Epidermal melanocyte (primary cell): ENCODE measurements at regions not wholly inside any gene's neighbourhood (a gene's known extent, or its start where the extent isn't known, plus 50 kb on each side); places are given as distances from the start of the nearest gene placed in this dataset.

Experiments used
- DNase-seq: peaks from one replicate; pipeline ENCODE4 v3.0.0; 2011; ENCODE audit warnings: low spot score; ENCODE audit not compliant: insufficient read length

DNA sequence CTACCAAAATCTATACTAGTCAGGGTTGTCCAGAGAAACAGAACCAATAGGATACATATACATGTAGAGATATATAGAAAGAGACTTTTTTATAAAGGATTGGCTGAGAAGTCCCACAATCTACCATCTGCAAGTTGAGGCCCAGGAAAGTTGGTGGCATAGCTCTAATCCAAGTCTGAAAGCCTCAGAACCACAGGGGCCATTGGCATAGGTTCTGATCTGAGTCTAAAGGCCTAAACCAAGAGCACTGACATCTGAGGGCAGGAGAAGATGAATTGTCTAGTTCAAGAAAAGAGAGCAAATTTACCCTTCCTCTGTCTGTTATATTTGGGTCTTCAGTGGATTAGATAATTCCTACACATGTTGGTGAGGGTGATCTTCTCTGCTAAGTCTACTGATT, 433.1 kb downstream of the ADAMTS20 start:
- DNase-seq, result no peak

DNA sequence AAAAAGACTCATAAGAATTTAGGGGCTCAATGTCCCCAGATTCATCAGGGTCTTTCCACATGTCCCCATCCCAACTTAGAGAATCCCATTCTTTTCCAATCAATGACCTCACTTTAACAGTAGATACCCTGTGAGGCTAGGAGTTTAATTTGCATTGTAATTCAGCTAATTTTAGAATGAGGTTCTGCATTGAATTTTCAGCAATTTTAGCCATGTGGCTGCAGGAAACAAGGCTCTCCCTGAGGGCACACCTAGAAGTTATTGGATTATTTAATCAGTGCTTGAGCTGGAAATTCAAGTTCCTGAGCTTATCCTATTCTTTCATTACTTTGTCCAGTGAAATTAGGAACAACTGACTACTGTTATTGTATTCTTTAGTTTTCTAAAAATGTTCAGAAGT, 433.8 kb downstream of the ADAMTS20 start:
- DNase-seq, result no peak

DNA sequence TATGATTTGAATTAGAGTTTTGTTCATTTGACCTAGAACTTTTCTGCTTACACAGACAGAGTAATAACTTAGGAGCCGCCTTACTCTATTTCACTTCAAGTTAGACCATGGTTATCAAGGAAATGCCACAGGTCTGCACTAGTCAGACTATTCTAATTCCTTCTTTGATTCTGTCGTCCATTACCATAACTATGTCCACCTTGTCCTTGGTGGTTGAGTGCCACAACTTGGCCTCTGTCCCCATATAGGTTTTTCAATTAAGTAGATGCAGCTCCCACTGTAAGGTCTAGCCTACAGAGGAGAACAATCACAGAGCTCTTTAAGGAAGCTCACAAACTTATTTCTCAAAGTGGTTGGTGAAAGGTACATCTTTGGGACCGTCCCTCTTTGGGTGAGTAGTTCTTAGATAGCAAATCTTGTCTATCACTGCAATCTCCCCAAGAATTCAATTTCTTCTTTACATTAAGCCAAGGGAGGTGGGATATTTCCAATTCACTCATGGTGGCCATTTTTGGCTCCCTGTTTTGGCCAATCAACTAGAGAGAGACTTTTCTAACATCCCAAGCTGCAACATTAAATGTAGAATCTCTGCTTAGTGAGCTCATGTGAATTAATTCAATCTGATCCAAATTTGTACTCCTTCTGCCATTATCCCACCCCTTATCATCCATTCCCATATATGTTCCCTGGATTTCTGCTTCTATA, 434.6 kb downstream of the ADAMTS20 start:
- no peak for DNase-seq

DNA sequence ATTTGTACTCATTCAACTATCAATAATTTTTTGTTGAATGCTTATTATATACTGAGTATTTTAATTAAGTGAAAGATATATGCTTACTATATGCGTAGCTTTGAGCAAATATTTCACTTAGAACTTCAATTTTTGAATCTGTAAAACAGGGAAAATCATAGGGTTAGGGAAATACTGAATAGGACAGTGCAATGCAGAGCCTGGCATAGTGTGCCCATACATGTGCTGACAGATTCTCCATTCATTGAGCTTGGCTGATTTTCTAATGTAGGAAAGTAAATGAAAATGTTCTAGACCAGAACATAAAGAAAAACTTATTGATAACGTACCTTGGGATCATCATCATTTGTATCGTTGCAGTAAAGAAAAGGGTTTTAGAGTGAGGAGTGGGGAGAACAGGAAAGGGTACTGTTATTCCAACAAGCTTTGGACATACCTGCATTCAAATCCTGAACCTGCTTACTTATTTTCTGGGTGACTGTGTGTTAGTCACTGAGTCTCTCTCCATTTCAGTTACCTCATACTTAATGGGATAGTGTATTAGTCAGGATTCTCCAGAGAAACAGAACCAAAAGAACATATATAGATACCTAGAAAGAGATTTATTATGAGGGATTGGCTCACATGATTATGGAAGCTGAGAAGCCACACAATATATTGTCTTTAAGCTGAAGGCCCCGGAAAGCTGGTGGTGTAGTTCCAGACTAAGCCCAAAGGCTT, 436.4 kb downstream of the ADAMTS20 start:
- no peak for DNase-seq

DNA sequence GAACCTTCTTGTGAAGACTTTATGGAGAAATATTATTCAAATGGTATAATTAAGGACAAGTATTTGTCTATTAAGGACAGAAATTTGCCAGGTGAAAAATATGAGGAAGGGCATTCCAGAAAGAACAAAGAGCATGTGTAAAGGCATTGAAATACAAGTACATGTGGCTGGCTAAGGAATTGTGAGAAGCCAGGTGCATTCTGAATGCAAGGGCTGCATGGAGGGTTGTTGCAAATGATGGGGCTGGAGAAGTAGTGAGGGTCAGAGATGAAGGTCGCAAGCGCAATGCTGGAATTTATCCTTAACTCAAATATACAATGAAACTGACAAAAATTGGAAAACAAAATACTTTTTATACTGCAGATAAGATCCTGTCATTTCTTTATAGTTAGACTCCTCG, 437.7 kb downstream of the ADAMTS20 start:
- no peak for DNase-seq

DNA sequence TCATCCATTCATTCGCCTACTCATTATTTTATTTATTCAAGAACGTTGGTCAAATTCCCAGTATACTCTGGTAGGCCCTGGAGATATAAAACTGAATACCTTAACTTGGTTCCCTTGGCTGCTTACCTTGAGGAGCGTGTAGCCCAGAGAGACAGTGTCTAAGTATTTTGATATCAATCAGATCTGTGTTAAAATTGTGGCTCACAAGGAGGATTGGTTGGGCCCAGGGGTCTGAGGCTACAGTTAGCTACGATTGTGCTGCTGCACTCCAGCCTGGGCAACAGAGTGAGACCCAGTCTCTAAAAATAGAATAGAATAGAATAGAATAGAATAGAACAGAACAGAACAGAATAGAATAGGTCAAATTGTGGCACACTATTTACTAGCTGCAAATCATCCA, 438.4 kb downstream of the ADAMTS20 start:
- no peak for DNase-seq

DNA sequence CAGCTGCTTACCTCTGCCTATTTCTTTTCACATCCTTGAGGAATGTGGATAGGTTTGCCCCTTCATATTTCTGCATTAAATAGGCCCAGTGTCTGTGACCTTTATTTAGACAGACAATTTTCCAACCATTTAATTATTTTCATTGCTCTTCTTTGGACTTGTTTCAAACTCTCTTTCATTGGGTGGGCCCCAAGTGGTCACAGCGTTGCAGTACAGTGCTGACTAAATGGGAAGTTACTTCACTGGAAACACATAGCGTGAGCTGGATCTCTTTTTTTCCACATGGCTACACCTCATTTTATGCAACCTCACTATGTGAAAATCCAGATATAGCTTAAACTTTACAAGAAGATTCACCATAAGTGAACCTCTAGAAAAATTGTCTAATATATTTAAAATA, 438.9 kb downstream of the ADAMTS20 start:
- no peak for DNase-seq

DNA sequence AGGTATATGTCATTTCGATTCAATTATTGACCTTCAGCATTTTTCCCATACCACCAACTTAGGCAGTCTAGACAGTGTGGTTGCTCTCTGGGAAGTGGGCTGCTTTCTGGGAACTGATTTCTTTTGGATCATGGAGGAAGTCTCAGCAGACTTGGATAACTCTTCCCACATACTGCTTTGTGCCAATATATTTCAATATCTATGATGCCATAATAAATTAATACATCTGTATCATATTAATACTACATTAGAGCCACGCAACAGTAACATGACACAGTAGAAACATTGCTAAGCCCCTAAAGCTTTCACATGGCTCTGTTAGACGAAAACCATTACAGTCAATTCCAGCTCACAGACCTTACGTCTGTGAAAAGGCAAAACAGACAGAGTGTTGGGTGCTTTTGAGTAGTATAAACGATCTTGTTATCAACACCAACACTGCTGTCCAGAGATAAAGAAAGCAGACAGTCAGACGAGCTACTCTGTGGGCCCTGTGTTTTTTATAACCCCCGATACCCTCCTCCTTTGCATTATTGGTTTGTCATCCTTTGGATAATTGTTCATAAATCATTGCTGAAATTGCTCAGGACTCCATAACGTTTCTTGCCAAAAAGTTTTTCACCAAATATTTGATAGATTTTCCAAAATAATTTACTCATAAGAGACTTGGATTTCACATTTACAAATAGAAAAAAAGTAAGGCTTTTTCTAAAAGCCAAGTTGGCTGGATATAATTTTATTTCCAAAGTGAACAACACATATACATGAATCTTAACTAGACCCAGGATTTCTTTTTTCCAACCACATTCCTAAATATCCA, 439.7 kb downstream of the ADAMTS20 start:
- DNase-seq, result no peak

DNA sequence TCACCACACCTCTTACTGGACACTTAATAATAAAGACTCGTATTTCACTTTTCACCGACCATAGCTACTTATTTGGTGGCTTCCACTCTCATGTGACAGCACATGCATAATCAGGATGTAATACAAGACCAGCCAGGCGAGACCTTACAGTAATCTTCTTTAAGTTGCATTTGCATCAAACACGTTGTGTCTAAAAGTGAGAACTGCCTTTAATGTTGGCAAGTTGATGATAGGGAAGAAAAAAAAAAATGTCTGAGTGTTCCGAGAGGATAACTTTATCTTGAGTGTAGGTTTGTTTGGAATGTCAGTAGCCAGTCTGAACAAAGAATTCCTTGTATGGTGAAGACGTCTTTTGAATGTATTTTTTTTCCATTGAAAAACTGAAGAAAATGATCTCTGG, 440.4 kb downstream of the ADAMTS20 start:
- no peak for DNase-seq

DNA sequence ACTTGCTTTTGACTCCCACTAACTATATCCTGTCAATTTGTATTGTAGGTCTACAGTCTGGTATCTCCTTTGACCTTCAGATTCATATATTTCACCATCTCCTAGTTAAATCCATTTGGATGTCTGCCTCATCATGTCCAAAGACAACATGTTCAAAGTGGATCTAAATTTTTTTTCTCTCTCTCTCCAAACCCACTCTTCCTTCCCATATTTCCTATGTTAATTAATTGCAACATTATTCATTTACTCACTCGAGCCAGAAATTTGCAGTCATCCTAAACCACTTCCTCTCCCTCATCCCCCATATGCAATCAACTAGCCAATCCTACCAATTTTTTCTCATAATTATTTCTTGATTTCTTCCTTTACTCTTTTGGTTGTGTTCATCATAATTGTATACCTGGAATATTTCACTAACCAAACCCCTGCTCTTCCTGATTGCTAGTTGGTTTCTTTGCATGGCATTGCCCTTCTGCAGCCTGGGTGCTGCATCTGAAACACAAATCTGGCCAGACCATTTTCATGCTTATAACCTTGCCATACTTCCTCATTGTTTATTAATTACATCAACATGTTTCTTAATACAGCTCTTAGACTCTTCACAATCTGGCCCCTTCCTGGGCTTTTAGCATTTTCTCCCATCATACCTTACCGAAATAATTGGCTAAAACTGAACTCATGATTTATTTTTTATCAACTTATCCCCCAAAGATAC, 442.2 kb downstream of the ADAMTS20 start:
- no peak for DNase-seq

DNA sequence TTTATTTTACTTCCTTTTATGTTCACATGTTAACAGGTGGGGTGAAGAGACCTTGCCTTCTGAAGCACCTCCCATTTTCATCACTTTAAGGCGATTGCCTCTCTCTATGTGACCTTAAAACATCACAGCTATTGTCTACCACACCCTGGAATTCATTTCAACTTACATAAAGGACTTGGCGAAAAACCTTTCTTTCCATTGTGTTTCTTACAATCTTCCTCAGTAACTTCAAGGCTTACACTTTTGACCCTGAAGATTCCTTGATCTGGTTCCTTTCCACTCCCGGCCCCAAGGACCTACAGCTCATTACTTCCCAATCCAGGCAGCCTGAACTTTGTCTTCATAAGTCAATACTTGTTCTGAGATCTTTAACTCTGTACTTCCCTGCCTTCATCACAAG, 443.3 kb downstream of the ADAMTS20 start:
- DNase-seq, result no peak

DNA sequence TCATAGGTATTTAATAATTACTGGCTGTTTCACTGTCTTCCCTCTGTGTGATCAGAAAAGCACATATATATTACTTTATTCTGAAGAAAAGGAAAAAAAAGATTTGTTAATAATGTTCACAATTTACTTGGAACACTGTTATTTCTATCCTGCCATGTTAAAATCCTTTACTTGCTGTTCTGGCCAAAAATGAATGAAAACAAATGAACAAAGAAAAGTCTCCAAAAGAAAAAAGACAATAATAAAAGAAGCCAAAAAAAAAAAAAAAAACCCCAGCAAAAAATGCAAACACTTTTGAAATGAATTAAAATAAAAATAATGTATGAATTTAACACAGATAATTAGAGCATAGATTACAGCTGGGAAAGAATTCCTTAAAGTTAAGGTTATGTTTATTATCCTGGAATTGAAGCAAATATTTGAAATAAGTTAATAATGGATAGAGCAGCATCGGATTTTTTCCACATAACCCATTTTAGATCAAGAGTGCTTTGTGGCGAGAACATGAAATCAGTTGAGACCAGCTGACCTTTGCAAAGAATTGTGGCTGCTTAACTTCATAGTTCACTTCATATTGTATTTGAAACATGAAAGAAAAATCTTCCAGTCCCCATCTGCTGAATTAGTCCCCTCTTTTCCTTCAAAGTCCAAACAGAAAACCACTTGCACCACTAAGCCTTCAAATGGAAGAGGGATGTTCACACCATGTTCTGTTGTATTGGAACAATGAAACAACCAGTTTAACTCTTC, 444.8 kb downstream of the ADAMTS20 start:
- no peak for DNase-seq

DNA sequence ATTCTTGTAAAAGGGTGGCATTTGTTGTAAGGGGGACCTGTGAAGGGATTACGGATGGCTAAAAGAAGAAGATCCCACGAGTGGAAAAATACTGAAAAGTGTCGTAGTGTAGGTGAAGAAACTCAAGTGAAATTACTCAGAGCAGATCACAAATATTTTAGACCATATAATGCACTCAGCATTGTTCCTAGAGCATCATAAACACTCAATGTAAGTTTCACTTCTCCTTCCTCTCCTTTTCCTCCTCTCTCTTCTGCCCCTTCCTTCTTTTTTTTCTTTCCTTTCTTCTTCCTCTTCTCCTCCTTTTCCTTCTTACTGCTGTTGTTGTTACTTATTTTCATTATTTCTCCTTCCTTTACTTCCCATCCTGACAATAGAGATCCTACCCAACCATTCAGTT, 445.6 kb downstream of the ADAMTS20 start:
- DNase-seq, result no peak

DNA sequence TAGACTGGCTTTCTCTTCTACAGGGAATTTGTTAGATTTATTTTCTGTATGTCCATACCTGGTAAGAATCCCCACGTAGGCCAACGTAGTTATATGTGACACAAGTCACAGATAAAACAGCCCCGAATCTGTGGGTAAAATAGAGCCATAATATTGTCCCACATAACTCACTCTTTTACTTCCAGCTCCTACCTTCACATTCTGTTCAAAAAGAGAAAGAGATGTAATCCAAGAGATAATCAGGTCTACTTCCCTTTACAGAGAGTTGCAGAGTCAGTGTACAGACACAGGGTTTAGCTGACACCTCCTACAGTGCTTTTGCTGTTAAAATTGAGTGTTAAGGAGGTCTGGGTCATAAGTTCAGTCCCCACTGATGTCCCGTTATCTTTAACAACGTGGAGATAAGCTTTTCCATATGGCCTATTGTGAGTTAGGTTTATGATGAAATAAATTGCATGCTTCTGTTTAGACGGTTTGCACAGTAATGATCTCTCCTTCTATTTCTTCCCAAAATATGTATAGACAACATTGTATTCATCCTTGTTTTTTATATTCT, 446.5 kb downstream of the ADAMTS20 start:
- DNase-seq, result no peak

DNA sequence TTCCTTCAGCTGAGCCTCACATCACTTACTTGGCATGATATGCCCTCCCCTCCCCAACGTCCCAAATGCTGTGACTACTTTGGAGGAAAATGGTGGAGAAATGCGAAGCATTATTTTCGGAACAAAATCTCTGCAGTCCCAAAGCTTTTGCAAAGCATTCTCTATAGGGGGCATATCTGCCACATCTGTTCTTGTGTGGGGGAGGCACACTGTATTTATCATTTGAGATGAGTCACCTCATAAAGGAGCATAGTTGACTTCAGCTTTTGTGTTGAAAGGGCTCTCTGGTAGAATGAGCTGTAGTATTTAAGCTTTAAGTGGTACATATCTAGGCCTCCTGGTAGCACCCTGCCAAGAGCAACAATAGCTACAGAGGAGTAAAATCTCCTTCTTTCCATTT, 447.5 kb downstream of the ADAMTS20 start:
- no peak for DNase-seq

DNA sequence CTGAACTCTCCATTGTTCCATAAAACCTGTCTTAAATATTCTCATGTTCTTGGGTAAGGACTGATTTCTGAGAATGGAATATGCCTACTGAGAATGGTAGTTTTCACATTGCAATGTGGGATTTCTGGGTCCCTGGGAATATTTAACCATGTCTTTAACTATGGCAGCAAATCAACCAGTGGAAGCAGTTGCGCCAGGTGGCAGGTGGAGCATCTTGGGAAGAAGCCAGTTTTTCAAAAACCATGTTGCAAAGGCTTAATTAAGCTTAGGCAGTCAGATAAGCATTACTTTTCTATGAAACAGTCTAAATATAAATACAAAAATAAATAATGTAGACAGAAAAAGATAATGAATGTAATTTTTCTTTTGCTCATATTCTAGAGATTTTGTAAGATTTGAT, 448.1 kb downstream of the ADAMTS20 start:
- no peak for DNase-seq

DNA sequence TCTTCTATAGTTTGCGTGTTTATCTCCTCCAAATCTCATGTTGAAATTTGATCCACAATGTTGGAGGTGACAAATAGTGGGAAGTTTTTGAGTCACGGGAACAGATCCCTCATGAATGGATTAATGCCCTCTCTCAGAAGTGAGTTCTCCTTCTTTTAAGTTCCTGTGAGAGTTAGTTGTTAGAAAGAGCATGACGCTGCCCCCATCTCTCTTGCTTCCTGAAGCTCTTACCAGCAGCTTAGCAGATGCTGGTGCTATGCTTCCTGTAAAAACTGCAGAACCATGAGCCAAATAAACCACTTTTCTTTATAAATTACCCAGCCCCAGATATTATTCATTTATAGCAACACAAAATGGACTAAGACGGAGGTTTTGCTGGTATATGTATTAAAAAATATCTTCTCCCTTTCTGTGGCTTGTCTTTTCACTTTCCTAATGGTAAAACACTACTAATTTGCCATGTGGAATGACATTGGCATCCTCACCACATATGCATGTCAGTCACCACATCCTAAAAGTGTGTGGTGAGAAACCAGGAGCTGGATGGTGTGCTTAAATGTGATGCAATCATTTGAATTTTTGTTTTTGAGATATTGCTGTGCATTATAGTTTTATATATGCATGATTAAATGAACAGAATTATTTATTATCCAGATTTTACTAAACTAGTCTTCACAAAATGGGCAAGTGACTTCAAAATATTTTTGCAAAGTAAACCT, 449.3 kb downstream of the ADAMTS20 start:
- DNase-seq, result no peak

DNA sequence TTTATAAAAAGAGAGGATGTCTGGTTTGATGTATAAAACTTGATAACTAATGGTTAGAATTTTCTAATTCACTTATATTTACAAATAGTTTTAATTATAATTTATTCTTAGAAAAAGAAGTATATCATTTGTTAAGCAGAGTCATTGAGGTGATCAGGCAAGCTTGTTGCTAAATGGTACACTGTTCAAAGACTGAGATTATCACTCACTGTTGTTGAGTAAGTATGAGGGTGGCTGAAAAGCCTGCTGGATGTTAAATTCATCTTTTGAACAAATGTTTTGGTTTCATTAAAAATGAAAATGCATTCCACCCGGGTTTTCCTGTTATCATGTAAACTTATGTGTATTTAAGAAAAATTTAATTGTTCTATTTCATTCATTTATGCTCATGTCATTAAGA, 451.8 kb downstream of the ADAMTS20 start:
- no peak for DNase-seq

DNA sequence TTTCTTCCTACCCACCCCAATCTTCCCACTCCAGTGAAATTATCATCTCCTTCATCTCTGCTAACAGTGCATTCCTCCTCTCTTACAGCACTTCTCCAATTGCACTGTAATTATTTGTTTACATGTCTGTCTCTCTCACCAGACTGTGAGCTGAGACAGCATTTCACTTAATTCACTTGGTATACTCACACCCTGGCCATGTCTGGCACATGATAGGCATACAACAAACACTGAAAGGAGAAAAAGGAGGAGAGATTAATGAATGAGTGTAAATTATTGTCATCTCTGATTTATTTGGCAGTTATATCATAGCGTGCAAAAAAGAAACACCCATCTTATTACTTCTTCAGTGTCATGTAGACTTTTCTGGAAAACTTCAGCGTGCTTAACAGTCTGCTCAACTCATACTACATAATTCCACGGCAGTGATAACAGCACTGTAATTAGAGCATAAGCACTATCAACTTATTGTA, 452.3 kb downstream of the ADAMTS20 start:
- DNase-seq, result no peak
